Neural progenitor cell (in vitro differentiated cells): ENCODE measurements at regions not wholly inside any gene's neighbourhood (a gene's known extent, or its start where the extent isn't known, plus 50 kb on each side); places are given as distances from the start of the nearest gene placed in this dataset.

ENCODE experiments used
- CTCF ChIP-seq: fragments of 200-600 bp; sonication (generic); IDR thresholded peaks from 2 replicates; pipeline ENCODE4 v1.5.1; 2017; ENCODE audit warnings: antibody characterized with exemption, mild to moderate bottlenecking
- EZH2phosphoT487 ChIP-seq: fragments of 200-600 bp; sonication (generic); IDR thresholded peaks from 2 replicates; pipeline ENCODE4 v1.6.1; 2017; ENCODE audit warnings: antibody characterized with exemption

DNA sequence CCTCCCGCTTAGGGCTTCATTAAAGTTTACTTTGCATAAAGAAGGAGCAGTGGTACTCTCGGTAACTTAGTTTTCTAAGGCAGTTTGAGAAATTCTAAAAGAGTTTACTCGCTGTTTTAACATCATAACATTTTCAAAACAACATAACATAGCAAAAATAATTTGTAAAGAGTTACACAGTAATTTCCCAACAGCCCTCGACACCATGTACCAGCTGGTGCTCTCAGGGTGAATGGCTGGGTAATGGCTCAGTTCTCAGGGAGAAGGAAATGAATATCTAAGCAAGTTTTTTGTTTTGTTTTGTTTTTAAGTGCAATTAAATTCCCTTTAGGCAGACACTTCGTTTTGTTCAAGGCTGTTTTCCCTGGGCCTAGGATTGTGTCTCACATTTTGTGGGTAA, 435.3 kb downstream of the C4orf33 start:
- no peak for TF ChIP-seq EZH2phosphoT487
- no peak for TF ChIP-seq CTCF
